GM19025 (cell line): ENCODE measurements at regions not wholly inside any gene's neighbourhood (a gene's known extent, or its start where the extent isn't known, plus 50 kb on each side); places are given as distances from the start of the nearest gene placed in this dataset.

ENCODE experiments used
- ATAC-seq: cut with Tn5 transposase; IDR thresholded peaks from one replicate; pipeline ENCODE4 v1.9.1; 2021; ENCODE audit warnings: mild to moderate bottlenecking, low read depth, moderate library complexity; ENCODE audit not compliant: unreplicated experiment

DNA sequence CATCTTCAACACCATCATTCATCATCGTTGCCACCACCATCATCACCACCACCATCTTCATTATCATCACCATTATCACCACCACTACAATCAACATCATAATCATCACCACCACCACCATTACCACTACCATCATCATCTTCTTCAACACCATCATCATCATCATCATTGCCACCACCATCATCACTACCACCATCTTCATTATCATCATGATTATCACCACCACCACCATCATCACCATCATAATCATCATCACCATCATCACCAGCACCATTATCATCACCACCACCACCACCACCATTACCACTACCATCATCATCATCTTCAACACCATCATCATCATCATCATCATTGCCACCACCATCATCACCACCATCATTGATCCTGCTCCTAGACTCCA is 112.7 kb downstream of the OAT start:
- ATAC-seq, result no peak

GRCh38 chr10:124305131-124305530 is 113.6 kb downstream of the OAT start:
- no peak for ATAC-seq

DNA sequence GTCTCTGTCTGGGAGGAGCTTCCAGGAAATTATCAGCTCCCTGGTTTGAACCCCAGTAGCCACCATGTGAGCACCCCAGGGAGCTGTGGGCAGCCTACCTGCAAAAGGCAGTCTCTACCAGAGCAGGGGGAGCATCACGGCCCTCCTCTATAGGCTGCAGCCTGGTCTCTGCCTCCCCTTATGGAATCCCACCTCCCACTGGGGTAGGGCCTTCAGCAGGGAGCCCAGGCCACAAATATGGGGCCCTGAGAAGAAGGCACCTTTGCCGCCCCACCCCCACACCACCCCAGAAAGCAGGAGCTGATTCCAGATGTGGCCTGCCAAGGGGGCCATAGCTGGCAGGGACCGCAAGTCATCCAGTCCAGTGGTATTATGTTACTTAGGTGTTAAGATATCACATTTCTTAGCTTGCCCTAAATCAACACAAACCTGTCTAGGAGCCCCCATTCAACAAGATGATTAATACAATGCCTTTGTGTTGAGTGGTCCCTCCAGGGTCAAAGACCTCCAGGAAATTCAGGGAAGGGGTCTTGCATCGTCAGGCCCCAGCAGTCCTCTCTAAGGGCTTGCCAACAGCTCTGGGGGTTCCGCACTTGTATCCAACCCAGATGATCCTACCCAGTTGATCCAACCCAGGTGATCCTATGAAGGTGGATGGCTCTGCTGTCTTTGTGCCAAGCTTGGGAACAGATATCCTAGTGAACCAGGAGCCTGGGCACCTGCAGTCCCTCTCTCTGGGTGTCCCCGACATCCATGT is 114.9 kb downstream of the OAT start:
- no peak for ATAC-seq

DNA sequence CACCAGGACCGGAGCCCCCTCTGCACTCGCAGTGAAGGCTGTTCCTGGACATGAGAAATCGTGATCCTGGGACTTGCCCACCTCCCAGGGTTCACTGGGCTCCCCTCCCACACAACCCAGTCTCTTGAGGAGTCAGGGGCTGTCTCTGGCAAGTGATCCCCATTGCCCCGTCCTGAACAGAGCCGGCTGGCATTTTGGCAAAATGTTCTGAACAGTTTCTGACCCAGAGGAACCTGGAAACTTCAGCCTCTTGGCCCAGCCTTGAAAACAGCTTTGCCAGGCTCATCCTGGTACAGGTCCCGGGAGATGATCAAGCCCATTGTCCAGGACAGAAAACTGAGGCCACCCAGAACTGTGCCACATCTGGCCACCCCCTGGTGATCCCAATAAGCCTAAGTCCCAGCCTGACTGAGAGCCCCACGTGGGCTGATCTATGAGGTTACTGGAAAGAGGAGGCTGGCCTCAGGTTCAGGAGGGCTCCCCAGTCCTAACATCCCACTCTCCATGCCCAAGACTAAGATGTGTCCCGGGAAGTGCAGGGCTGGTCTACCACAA is 115.7 kb downstream of the OAT start:
- ATAC-seq, result no peak

DNA sequence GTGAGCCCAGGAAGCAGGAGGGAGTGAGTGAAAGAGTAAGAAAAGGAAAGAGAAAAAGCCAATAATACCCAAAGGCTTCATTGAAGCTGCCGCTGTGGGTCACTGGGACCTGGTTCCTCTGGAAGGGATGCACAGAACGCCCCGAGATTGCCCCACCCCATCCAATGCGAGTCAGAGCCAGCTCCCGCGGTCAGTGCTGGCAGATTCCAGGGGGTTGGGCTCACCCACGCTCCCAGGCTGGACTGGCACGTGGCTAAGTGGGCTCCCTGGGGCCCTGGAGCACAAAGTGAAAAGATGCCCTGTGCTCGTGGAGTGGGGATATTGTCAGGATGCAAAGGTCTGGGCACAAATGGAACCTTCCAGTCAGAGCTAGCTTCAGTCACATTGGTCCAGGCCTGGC is 117.0 kb downstream of the OAT start:
- no peak for ATAC-seq

GRCh38 chr10:124300735-124301134 is 118.0 kb downstream of the OAT start:
- ATAC-seq, result no peak

DNA sequence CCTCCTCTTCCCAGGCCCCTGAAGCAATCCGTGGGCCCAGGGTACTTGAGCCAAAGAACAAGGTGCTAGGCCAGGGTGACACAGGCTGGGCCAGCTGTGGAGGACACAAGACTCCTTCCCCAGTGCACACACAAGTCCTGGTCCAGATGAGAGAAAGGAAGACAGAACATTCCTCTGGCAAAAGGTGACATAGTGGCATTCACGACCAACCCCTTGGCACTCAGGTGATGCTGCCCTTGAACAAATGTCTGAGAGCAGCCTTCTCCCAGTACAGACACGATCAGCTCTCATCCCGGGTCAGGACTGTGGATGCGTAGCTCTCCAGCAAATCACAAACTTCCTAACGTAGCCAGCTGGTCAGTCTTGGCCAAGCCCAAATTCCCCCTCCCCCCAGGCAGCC is 118.5 kb downstream of the OAT start:
- ATAC-seq, result no peak

- no peak for ATAC-seq
These were observed 119.0 kb downstream of the OAT start for GRCh38 chr10:124299696-124300095.

DNA sequence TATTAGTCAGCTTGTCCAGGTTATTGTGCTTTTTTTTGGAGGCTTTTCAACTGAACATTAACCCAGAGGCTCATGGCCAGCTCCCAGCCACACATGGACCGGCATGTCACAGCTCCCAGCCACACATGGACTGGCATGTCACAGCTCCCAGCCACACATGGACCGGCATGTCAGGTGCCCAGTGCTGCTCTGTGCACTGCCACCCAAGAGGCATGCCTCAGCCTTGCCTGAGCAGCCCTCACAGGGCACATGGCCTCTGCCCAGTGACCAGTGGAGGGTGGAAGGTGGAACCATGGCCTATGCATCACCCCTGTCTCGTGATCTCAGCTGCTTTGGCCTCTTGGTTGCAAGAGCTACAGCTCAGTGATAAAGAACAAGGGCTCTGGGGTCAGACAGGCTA is 119.8 kb downstream of the OAT start:
- no peak for ATAC-seq

DNA sequence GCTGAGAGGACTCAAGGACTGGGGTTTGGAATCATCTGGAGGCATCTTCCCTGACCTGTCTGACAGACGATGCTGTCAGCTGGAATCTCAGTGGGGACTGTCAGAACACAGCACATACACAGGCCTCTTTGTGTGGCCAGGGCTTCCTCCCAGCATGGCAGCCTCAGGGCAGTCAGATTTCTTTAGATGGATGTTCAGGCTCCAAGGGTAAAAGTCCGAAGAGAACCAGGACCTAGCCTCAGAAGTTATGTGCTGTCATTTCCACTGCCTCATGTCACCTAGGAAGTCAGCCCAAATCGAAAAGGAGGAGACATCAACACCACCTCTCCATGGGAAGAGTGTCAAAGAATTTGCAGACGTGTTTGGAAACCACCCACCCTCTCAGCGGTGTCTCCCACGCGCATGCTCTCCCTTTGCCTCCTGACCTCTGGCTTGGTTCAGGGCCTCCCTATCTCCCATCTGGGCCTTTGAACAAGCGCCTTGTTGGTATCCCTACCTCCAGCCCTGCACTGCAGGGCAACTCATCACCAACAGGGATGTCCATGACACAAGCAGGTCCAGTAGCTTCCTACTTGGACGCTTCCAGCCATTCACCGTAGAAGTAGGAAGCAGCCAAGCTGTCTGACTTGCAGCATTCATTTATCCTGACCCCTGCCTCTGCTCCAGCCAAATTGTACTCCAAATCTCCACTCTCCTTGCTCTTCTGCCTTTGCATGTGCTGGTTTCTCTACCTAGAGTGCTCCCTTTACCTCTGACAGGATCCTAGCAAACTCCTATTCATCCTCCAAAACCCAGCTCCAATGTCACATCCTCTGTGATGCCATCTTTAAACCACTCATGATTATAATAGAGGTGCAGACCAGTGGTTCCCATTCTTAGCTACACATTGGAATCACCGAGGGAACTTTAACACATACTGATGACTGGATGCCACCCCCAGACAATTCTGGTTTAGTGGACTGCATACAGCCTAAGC is 121.6 kb downstream of the OAT start:
- ATAC-seq, result no peak

- ATAC-seq, result no peak
These were observed 122.5 kb downstream of the OAT start for GRCh38 chr10:124296121-124296812.

GRCh38 chr10:124294811-124295770 is 123.6 kb downstream of the OAT start:
- no peak for ATAC-seq

DNA sequence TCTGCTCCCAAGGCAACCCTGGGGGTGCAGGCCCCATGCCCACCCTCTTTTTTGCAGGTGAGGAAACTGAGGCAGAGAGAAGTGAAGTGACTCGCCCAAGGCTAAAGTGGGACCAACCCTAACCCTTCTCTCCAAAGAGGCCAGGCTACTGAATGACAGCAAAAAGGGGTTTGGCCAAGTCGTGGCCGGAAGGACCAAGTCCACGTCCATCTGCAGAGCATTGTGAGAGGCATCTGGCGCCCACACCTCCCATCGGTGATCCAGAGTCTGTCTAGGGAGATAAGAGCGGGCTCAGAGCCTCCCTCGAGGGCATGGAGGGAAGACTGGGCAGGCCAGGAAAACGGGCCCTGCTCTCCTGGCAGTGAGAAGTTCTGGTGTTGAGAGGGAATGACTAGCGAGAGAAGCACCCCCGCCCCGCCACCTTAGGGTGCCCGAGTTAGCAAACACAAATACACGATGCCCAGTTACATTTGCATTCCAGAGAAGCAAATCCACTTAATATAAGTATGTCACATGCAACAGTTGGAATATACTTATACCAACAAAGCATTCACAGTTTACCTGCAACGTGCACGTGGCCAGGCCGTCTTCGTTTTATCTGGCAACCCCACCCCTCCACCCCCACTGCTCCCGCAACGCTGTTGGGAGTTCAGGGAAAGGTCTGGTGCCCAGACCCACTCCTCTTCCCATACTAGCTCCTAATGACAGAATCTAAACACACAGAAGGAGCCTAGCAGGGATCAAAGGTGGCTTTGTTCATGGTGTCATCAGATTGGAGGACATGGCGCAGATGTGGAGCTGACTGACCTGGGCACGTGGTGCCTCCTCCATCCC is 124.9 kb downstream of the OAT start:
- ATAC-seq, result no peak

DNA sequence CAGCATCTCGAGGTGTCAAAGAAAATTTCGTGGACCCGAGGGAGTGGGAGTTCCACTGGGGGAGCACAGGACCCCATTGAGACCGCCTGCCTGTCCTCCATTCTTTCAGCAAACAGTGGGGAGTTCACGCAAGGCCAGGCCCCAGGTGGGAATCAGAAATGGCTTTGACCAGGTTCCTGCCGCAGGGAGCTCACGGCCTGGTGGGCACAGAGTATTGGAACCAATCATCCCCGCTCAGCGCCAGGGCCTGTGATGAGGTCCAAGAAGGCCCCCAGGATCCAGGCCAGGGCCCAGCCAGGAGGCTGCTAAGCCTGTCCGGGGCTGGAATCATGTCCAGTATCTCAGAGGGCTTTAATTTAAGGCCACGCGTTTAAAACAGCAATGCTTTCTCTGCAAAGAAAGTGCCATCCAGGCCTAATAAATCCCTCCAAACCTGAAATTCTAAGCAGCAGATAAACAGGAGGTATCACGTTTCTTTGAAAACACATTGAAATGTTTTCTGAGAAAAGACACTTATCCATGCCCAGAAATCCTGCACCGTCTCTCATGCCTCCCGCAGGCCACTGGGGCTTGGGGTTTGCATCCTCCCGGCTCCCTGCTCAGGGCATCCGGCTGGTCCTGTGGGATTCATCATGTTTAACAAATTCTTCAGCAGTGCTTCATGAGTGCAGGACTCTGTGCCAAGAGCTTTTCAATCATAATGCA is 125.7 kb downstream of the OAT start:
- ATAC-seq, result no peak

DNA sequence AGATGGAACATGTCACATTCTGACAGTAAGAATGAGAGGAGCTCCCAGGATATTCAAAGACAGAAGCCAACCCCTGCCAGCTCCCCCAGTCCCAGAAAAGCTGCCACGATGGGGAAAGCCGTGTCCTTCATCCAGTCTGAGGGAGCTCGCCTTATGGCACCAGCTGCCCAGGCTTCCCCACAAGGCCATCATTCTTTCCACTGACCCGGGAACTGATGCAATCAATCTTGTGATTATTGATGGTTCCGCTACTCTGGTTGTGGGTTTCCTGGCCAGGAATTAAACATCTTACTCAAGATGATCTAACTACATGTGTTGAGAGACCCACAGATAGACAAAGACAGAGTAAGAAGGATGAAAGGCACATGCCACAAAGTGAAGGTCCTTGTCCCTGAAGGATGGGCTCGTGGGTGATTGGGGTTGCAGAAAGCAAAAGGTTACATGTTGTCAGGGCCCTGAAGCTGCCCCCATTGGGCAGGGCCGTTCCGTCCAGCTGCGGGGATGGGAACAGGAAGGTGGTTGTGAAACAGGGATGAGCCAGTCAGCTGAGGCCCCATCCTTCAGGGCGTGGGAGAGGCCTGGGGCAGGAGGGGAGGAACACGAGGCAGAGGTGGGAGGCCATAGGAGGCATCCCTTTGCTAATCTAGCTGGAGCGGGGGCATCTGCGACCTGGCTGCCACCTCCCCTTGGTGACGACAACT is 127.6 kb downstream of the OAT start:
- ATAC-seq, result no peak

DNA sequence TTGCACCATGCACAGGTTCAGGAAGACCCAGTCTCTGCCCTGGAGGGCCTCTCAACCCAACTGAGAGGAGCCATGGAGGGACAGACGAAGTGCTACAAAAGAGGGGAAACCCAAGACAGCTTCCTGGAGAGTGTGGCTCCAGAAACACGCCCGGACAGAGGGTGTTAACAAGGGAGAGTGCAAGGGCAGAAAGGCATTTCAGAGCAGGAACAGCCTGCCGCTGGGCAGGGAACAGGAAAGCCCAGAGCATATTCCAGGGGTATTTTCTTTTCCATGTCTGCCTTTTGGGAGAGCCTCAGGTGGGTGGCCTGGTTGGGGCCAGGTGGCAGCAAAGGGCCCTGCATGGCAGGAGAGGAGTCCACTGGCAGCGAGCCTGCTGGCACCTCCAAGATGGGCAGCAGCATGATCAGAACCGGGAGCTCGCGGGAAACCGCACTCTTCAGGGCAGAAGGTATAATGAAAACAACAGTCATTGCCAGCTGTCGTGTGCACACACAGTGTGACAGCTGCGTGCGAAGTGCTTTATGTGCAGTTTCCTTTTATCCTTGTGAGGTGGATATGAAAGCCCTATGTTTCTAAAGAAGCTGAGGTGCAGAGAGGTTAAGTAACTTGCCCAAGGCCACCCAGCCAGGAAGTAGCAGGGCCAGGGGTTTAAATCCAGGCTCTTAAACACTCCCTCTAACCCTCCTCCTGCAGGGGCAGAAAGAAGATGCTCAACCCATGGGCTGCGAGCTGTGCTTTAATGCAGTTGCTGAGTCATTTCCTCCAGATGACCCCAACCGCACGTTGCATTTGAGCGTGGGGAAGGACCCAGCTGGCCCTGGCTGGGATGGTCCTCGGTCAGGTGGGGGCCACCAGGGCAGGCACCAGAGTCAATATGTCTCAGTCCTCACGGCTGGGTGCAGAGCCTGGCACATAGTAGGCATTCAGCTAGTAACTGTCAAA is 128.6 kb downstream of the OAT start:
- peak; percentile 43 for ATAC-seq
